ENCODE measurements at regions not wholly inside any gene's neighbourhood (a gene's known extent, or its start where the extent isn't known, plus 50 kb on each side); places are given as distances from the start of the nearest gene placed in this dataset.

GRCh38 chr18:72468021-72468710, 76.0 kb downstream of the CBLN2 start:
- TF ChIP-seq, protein P1, sequence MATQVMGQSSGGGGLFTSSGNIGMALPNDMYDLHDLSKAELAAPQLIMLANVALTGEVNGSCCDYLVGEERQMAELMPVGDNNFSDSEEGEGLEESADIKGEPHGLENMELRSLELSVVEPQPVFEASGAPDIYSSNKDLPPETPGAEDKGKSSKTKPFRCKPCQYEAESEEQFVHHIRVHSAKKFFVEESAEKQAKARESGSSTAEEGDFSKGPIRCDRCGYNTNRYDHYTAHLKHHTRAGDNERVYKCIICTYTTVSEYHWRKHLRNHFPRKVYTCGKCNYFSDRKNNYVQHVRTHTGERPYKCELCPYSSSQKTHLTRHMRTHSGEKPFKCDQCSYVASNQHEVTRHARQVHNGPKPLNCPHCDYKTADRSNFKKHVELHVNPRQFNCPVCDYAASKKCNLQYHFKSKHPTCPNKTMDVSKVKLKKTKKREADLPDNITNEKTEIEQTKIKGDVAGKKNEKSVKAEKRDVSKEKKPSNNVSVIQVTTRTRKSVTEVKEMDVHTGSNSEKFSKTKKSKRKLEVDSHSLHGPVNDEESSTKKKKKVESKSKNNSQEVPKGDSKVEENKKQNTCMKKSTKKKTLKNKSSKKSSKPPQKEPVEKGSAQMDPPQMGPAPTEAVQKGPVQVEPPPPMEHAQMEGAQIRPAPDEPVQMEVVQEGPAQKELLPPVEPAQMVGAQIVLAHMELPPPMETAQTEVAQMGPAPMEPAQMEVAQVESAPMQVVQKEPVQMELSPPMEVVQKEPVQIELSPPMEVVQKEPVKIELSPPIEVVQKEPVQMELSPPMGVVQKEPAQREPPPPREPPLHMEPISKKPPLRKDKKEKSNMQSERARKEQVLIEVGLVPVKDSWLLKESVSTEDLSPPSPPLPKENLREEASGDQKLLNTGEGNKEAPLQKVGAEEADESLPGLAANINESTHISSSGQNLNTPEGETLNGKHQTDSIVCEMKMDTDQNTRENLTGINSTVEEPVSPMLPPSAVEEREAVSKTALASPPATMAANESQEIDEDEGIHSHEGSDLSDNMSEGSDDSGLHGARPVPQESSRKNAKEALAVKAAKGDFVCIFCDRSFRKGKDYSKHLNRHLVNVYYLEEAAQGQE (IDR thresholded peaks at IDR 0.05; ENCODE audit: low read depth): no peak
- TF ChIP-seq, protein P2, sequence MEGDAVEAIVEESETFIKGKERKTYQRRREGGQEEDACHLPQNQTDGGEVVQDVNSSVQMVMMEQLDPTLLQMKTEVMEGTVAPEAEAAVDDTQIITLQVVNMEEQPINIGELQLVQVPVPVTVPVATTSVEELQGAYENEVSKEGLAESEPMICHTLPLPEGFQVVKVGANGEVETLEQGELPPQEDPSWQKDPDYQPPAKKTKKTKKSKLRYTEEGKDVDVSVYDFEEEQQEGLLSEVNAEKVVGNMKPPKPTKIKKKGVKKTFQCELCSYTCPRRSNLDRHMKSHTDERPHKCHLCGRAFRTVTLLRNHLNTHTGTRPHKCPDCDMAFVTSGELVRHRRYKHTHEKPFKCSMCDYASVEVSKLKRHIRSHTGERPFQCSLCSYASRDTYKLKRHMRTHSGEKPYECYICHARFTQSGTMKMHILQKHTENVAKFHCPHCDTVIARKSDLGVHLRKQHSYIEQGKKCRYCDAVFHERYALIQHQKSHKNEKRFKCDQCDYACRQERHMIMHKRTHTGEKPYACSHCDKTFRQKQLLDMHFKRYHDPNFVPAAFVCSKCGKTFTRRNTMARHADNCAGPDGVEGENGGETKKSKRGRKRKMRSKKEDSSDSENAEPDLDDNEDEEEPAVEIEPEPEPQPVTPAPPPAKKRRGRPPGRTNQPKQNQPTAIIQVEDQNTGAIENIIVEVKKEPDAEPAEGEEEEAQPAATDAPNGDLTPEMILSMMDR (IDR thresholded peaks at IDR 0.05 in 2 of 3, conservative IDR thresholded peaks at IDR 0.05 in 1 of 3; ENCODE audit: borderline replicate concordance in 1 of 3, insufficient read depth in 1 of 3, low read depth in 2 of 3, low read length in 2 of 3): no peak
- TF ChIP-seq POLR2A (IDR thresholded peaks at IDR 0.05; ENCODE audit: borderline replicate concordance, extremely low read depth, insufficient read depth, insufficient read length) (no peak), POLR2AphosphoS5 (IDR thresholded peaks at IDR 0.05; ENCODE audit: low read depth, low read length) (no peak), SP1 (IDR thresholded peaks at IDR 0.05; ENCODE audit: low read depth) (no peak), CEBPB (IDR thresholded peaks at IDR 0.05; ENCODE audit: low read depth) (no peak), ZNF274 (IDR thresholded peaks at IDR 0.05; ENCODE audit: low read depth, low read length) (no peak), EZH2phosphoT487 (IDR thresholded peaks at IDR 0.05; ENCODE audit: borderline replicate concordance) (no peak), EZH2 (IDR thresholded peaks at IDR 0.05) (no peak), JUND (IDR thresholded peaks at IDR 0.05) (no peak)

All from HCT116 (cell line).